ENCODE measurements at regions not wholly inside any gene's neighbourhood (a gene's known extent, or its start where the extent isn't known, plus 50 kb on each side); places are given as distances from the start of the nearest gene placed in this dataset.

DNA sequence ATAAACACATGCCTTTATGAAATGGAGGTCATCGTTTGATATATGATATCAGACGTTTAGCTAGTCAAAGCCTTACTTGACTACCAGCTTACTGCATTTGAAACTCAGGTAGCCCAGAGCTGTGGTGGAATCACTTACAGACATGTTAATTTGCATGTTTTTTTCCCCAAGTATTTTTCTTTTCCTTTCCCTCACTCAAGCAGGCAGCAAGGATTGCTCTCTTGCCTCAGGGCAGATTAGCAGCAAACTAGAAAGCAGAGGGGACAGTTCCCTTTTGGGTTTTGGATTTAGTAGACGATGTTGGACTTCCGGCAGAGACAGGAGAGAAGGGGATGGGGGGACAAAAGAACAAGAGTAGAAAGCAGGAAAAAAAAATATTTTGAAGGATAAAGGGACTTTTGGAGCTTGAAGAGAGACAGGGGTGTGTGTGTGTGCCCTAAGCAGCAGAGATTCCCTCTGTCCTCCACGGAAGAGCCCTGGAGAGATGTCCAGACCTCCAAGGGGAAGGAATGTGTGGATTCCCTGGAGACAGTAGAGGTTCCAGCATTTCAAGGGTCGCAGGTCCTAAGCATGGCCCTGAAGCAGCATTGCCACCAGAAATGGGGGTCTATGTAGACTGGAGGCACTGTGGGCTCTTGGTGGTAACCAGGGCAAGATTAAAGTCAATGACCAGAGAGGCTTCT, 86.8 kb upstream of the CADPS start:
- no peak for TF ChIP-seq SIN3A (IDR thresholded peaks at IDR 0.05; ENCODE audit: borderline replicate concordance, insufficient read depth, low read length)
- TF ChIP-seq, protein P1, sequence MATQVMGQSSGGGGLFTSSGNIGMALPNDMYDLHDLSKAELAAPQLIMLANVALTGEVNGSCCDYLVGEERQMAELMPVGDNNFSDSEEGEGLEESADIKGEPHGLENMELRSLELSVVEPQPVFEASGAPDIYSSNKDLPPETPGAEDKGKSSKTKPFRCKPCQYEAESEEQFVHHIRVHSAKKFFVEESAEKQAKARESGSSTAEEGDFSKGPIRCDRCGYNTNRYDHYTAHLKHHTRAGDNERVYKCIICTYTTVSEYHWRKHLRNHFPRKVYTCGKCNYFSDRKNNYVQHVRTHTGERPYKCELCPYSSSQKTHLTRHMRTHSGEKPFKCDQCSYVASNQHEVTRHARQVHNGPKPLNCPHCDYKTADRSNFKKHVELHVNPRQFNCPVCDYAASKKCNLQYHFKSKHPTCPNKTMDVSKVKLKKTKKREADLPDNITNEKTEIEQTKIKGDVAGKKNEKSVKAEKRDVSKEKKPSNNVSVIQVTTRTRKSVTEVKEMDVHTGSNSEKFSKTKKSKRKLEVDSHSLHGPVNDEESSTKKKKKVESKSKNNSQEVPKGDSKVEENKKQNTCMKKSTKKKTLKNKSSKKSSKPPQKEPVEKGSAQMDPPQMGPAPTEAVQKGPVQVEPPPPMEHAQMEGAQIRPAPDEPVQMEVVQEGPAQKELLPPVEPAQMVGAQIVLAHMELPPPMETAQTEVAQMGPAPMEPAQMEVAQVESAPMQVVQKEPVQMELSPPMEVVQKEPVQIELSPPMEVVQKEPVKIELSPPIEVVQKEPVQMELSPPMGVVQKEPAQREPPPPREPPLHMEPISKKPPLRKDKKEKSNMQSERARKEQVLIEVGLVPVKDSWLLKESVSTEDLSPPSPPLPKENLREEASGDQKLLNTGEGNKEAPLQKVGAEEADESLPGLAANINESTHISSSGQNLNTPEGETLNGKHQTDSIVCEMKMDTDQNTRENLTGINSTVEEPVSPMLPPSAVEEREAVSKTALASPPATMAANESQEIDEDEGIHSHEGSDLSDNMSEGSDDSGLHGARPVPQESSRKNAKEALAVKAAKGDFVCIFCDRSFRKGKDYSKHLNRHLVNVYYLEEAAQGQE (IDR thresholded peaks at IDR 0.05; ENCODE audit: insufficient read depth in 1 of 2, low read depth in 2 of 2, low read length in 2 of 2): no peak
- no peak for TF ChIP-seq FOXP2 (optimal IDR thresholded peaks at IDR 0.05; ENCODE audit: borderline replicate concordance, extremely low read depth, extremely low read length, insufficient read depth)
- TF ChIP-seq POLR2AphosphoS5 (IDR thresholded peaks at IDR 0.05; ENCODE audit: low read depth, low read length): no peak
